Lower leg skin (tissue), 4 donors: ENCODE measurements at regions not wholly inside any gene's neighbourhood (a gene's known extent, or its start where the extent isn't known, plus 50 kb on each side); places are given as distances from the start of the nearest gene placed in this dataset.

Experiments used
- DNase-seq, 2 donors: peaks; one replicate each; pipeline ENCODE4 v3.0.0-alpha.2; 2019; ENCODE audit warnings: low spot score in 2 of 2
- H3K4me3 ChIP-seq: fragments of 200-600 bp; sonication (generic); 2 replicates; pipeline ENCODE4 v1.5.1; 2017; ENCODE audit warnings: mild to moderate bottlenecking, low read depth; ENCODE audit not compliant: poor library complexity, severe bottlenecking
- POLR2A ChIP-seq, 2 donors: fragments of 450-650 bp; IDR thresholded peaks; one replicate each; pipeline ENCODE4 v1.6.1; 2016 to 2017; ENCODE audit warnings: antibody characterized with exemption in 2 of 2, mild to moderate bottlenecking in 1 of 2, moderate library complexity in 1 of 2
- WGBS, 2 donors: methylation state at CpG; one replicate each; pipeline ENCODE4 v1.1.5; 2018; 5-methylcytosine and 5-hydroxymethylcytosine counted together
- intact Hi-C: fragments of 100-400 bp; cut with DNase I; formaldehyde crosslinking; loops from one replicate; pipeline ENCODE4 v1.15.0; 2023; ENCODE audit warnings: low total_unique reads
- TF ChIP-seq, protein P1 (sequence below), 3 donors: fragments of 450-650 bp; IDR thresholded peaks; one replicate each; pipeline ENCODE4 v1.5.1; 2016; ENCODE audit warnings: antibody characterized with exemption in 3 of 3, mild to moderate bottlenecking in 3 of 3, moderate library complexity in 2 of 3

DNA sequence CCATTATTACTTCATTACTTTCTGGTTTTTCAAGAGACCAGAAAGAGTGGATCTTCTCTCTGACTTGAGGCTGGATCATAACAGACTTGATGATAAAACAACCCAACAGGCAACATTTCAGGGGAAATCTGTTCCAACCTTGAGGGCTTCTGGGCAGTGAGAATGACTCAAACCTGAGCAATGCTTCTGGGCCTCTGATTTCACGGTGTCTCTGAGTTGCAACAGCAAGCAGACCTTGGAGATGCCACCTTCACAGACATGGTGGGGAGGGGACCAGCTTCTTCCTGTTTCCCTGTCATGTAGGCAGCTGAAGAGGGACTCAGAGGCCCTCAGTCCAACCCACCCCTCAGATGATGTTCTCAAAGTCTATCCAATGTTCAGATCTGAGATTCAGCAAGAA lies 104.0 kb downstream of the ABHD5 start:
- H3K4me3 ChIP-seq = no peak overlapping the region
- peak in 1 of 2 donors; percentile 72 for DNase-seq
- TF ChIP-seq POLR2A (IDR thresholded peaks at IDR 0.05) = no peak
- intact Hi-C loops = no loop called here
- WGBS, 2 donors = 56 to 82% methylated on average over 1 of the region's 1 CpG

DNA sequence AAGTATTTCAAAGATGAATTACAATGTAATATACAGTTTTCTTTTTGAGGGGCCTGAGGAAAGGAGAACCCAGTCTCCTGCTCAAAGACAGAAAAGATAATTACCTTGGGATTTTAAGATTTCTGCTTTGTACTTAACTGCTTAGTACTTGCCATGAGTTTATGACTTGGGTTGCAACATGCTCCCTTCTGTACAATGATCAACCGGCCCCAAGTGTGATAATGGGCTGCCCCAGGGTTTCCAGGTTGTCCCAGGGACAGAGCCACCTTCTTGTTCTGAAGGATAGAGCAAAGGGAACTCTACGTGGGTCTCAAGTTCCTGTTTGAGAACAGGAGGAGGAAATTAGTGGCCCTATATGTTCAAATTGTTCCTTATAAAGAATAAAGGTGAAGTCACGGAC lies 104.8 kb downstream of the ABHD5 start:
- 71 to 78% methylated on average over 3 of the region's 3 CpGs for WGBS, 2 donors
- H3K4me3 ChIP-seq = no peak overlapping the region
- no peak for DNase-seq
- intact Hi-C loops = no loop called here
- no peak for TF ChIP-seq POLR2A (IDR thresholded peaks at IDR 0.05)

DNA sequence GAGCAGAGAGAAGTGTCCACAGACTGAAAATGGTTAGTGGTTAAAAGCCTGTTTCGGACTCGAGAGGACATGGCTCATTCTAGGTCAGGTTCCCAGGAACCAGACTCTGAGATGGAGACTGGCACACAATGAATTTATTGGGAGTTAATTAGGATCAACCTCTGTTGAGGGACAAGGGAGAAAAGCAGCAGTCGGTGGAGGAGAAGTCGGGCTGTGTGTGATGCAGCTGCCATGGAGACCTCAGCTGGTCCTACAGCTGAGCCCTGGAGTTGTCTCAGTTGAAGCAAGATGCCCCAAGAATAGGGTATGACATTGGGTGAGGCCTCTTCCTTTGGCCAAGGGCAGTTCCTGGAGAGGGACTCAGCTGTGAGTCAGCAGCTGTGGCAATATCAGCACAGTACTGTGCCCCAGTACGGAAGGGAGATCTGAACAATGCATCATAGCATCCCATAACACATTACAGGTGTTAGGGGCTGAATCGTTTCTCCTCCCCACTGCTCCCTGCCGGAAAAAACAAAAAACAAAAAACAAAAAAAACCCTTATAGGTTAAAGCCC lies 105.4 kb downstream of the ABHD5 start:
- intact Hi-C loops = no loop called here
- WGBS, 2 donors = 84 to 87% methylated on average over 7 of the region's 7 CpGs
- peak in 1 of 2 donors; percentile 46 for DNase-seq
- TF ChIP-seq, protein P1, sequence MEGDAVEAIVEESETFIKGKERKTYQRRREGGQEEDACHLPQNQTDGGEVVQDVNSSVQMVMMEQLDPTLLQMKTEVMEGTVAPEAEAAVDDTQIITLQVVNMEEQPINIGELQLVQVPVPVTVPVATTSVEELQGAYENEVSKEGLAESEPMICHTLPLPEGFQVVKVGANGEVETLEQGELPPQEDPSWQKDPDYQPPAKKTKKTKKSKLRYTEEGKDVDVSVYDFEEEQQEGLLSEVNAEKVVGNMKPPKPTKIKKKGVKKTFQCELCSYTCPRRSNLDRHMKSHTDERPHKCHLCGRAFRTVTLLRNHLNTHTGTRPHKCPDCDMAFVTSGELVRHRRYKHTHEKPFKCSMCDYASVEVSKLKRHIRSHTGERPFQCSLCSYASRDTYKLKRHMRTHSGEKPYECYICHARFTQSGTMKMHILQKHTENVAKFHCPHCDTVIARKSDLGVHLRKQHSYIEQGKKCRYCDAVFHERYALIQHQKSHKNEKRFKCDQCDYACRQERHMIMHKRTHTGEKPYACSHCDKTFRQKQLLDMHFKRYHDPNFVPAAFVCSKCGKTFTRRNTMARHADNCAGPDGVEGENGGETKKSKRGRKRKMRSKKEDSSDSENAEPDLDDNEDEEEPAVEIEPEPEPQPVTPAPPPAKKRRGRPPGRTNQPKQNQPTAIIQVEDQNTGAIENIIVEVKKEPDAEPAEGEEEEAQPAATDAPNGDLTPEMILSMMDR (IDR thresholded peaks at IDR 0.05) = no peak
- TF ChIP-seq POLR2A (IDR thresholded peaks at IDR 0.05) = no peak
- no peak overlapping the region for H3K4me3 ChIP-seq

DNA sequence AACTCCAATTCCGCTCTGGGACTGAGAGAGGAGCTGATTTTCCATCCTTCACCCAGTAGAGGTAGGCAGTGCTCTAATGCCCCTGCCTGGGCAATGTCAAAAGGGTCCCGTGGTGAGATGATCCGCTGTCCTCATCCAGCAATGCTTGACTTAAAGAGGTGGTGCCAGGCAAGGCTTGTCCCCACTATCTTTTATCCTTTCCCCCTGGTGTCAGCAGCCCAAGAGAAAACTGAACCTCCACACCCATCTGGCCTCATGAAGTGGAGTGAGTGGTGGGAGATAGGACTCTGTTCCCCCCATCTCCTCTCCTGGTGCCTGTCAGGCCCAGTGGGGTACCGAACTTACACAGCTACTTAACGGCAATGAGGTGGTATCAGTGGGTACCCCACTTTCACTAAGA lies 107.1 kb downstream of the ABHD5 start:
- WGBS, 2 donors = 87% methylated on average over 5 of the region's 5 CpGs
- H3K4me3 ChIP-seq = no peak overlapping the region
- peak in 1 of 2 donors; percentile 70 for DNase-seq
- TF ChIP-seq, protein P1 (IDR thresholded peaks at IDR 0.05) = no peak
- TF ChIP-seq POLR2A (IDR thresholded peaks at IDR 0.05) = no peak
- intact Hi-C loops = no loop called here

DNA sequence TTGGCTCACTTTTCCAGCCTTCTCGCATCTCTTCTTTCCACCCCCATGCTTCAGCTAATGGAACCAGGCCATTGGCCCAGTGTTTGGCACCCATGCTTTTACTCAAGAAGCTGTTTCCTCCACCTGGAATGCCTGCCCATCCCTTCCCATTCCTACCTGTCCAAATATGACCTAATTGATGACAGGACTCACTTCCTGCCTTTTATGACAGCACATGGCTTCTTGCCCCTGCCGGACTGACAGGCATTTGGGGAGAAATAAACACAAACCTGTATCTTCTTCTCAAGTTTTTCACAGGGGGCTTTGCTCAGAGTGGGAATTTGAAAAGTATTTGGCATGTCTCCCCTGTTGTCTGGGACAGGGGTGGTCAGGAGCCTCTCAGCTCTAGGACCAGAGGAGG lies 120.1 kb downstream of the ABHD5 start:
- TF ChIP-seq POLR2A (IDR thresholded peaks at IDR 0.05) = no peak
- TF ChIP-seq, protein P1 (IDR thresholded peaks at IDR 0.05) = no peak
- no peak overlapping the region for H3K4me3 ChIP-seq
- intact Hi-C loops = no loop called here
- 68 to 75% methylated on average over 2 of the region's 2 CpGs for WGBS, 2 donors
- DNase-seq = no peak

DNA sequence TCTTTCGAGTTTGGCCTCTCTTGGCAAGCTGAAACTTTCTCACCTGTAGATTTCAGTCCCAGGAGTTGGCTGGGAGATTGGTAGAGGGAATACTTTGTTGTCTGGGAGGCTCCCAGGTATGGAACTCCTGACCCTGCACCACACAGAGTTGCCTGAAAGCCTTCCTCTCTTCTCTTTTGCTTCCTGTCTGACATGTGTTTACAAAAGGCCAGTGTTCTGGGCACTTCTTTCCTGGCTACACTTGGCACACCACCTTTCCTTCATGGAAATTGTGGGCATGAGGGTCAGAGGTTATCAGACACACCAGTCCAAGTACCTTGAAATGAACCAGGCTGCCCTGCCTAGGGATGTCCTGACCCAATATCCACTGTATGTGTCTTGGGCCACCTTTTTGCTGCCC lies 123.7 kb downstream of the ABHD5 start:
- no peak for TF ChIP-seq POLR2A (IDR thresholded peaks at IDR 0.05)
- TF ChIP-seq, protein P1 (IDR thresholded peaks at IDR 0.05) = no peak
- intact Hi-C loops = no loop called here
- DNase-seq = no peak
- H3K4me3 ChIP-seq = no peak overlapping the region
- 44 to 45% methylated on average over 1 of the region's 1 CpG for WGBS, 2 donors

DNA sequence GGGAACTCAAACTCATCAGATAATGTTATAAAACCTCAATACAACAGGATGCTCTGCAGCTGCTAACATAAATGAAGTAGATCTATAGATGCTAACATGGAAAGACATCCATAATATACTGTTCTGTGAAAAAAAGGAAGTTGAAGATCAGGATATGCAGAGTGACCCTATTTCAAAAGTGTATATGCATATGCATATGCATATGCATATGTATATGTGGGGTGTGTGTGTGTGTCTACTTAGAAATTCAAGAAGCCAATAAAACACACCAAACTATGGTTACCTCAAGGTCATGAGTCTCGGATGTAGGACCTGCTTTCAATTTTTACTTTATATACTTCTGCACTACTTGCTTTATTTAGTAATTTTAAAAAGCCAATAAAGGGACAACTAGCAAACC lies 125.6 kb downstream of the ABHD5 start:
- DNase-seq = no peak
- TF ChIP-seq, protein P1 (IDR thresholded peaks at IDR 0.05) = no peak
- TF ChIP-seq POLR2A (IDR thresholded peaks at IDR 0.05) = no peak
- WGBS, 2 donors = 76 to 88% methylated on average over 1 of the region's 1 CpG
- no peak overlapping the region for H3K4me3 ChIP-seq
- intact Hi-C loops = no loop called here
